Panc1 (cell line): ENCODE measurements at regions not wholly inside any gene's neighbourhood (a gene's known extent, or its start where the extent isn't known, plus 50 kb on each side); places are given as distances from the start of the nearest gene placed in this dataset.

Source experiments
- ATAC-seq: fragments of 200-7000 bp; cut with Tn5 transposase; 2 replicates; pipeline ENCODE4 v1.9.1; 2020; ENCODE audit warnings: mild to moderate bottlenecking, moderate library complexity
- BruUV-seq: library from RNA; stranded (reverse); fragments of 400-500 nt; replicated peaks from 2 replicates; lab custom pipeline; 2021; lab: Mats Ljungman, UMichigan
- CTCF ChIA-PET: fragments of 300-600 bp; sonication (Branson Sonifier 250); formaldehyde crosslinking; loops from one replicate; lab custom pipeline; 2022; ENCODE audit warnings: antibody characterized with exemption; lab: Charles Lee
- POLR2A ChIA-PET: fragments of 300-600 bp; sonication (Branson Sonifier 250); formaldehyde crosslinking; loops from one replicate; lab custom pipeline; 2022; ENCODE audit warnings: antibody characterized with exemption; lab: Charles Lee
- DNase-seq: peaks from one replicate; pipeline ENCODE4 v3.0.0-alpha.2; 2010; ENCODE audit warnings: low read depth, low spot score
- H3K27ac ChIP-seq: 2 replicates; pipeline ENCODE4 v1.5.1; 2011; ENCODE audit warnings: mild to moderate bottlenecking, low read length, inconsistent platforms
- H3K27me3 ChIP-seq: fragments of 200-500 bp; sonication (Bioruptor generic); 2 replicates; pipeline ENCODE4 v1.6.0; 2014; ENCODE audit warnings: low read length, inconsistent platforms; ENCODE audit not compliant: control insufficient read depth, insufficient read depth
- H3K36me3 ChIP-seq: fragments of 200-500 bp; sonication (Bioruptor generic); 2 replicates; pipeline ENCODE4 v1.5.1; 2014; ENCODE audit warnings: inconsistent platforms, mild to moderate bottlenecking, low read length, moderate library complexity; ENCODE audit not compliant: control insufficient read depth, insufficient read depth
- H3K4me1 ChIP-seq: 2 replicates; pipeline ENCODE4 v1.5.1; 2011; ENCODE audit warnings: inconsistent platforms, mild to moderate bottlenecking, low read length, moderate library complexity; ENCODE audit not compliant: control insufficient read depth, insufficient read depth
- H3K4me3 ChIP-seq, 2 experiments: 2 replicates each; pipeline ENCODE4 v1.5.1; 2011 to 2012; ENCODE audit warnings: low read depth in 2 of 2, low read length in 2 of 2, mild to moderate bottlenecking in 2 of 2, inconsistent platforms in 1 of 2, moderate library complexity in 1 of 2
- H3K9me3 ChIP-seq: fragments of 200-500 bp; sonication (Bioruptor generic); 2 replicates; pipeline ENCODE4 v1.5.1; 2014; ENCODE audit warnings: low read depth, mild to moderate bottlenecking, inconsistent platforms, low read length, moderate library complexity; ENCODE audit not compliant: control insufficient read depth, insufficient read depth
- CTCF ChIP-seq: fragments of 450-650 bp; IDR thresholded peaks from 2 replicates; pipeline ENCODE4 v1.5.1; 2017; ENCODE audit warnings: mild to moderate bottlenecking
- POLR2AphosphoS5 ChIP-seq: IDR thresholded peaks from 2 replicates; pipeline ENCODE4 v1.6.1; 2012; ENCODE audit warnings: mild to moderate bottlenecking, low read depth, low read length, moderate library complexity
- REST ChIP-seq, 2 experiments: IDR thresholded peaks; 2 replicates each; pipeline ENCODE4 v1.6.1; 2011 to 2012; ENCODE audit warnings: low read depth in 2 of 2, control low read depth in 1 of 2, low read length in 1 of 2, mild to moderate bottlenecking in 1 of 2, moderate library complexity in 1 of 2; ENCODE audit not compliant: insufficient read depth in 1 of 2
- SIN3A ChIP-seq: IDR thresholded peaks from 2 replicates; pipeline ENCODE4 v1.6.1; 2012; ENCODE audit warnings: low read depth, mild to moderate bottlenecking, low read length, moderate library complexity, borderline replicate concordance; ENCODE audit not compliant: insufficient read depth
- TCF7L2 ChIP-seq: IDR thresholded peaks from 2 replicates; pipeline ENCODE4 v1.6.1; 2011; ENCODE audit warnings: mild to moderate bottlenecking, low read depth, low read length, inconsistent platforms
- in situ Hi-C: cut with HindIII; loops from 2 replicates; pipeline ENCODE4 v1.10.0; 2016; ENCODE audit warnings: low sequenced_read_pairs, low pct_unique_long_range_greater_than_20kb
- intact Hi-C: fragments of 100-400 bp; cut with micrococcal nuclease; formaldehyde crosslinking; loops from one replicate; pipeline ENCODE4 v1.10.0; 2022; ENCODE audit not compliant: unreplicated experiment

- ChIA-PET POLR2A (interaction anchor here (0.6 kb wide), 1 partner anchor 9 kb away, joined by 3 read pairs; no protein-coding TSS in a partner anchor), CTCF (no interaction called here)
- BruUV-seq, result no TSS peak
- no peaks in the 10 kb centered on the region for H3K36me3 ChIP-seq
- no peaks in the 10 kb centered on the region for H3K4me1 ChIP-seq
- in situ Hi-C loops (no loop called here), intact Hi-C loops (no loop called here)
- no peak for DNase-seq
- peaks cover 16% of the 10 kb centered on the region for H3K27me3 ChIP-seq
- no peak overlapping the region for H3K4me3 ChIP-seq
- no peaks in the 10 kb centered on the region for H3K9me3 ChIP-seq
- TF ChIP-seq REST (IDR thresholded peaks at IDR 0.05; ENCODE audit: insufficient read depth in 1 of 2, low read depth in 2 of 2, low read length in 1 of 2) (no peak), POLR2AphosphoS5 (no peak), CTCF (no peak), TCF7L2 (no peak), SIN3A (no peak)
- no peak for ATAC-seq
- H3K27ac ChIP-seq, result no peak overlapping the region
Observed at GRCh38 chr2:239564587-239564986, 163.8 kb upstream of the HDAC4 start.

- DNase-seq (no peak), ATAC-seq (no peak)
- TF ChIP-seq CTCF (no peak), SIN3A (no peak), POLR2AphosphoS5 (no peak), TCF7L2 (no peak), REST (IDR thresholded peaks at IDR 0.05; ENCODE audit: insufficient read depth in 1 of 2, low read depth in 2 of 2, low read length in 1 of 2) (no peak)
- intact Hi-C loops, result no loop called here
- POLR2A ChIA-PET, result no interaction called here
- CTCF ChIA-PET, result no interaction called here
- no TSS peak for BruUV-seq
- Histone ChIP-seq H3K4me3 (no peak overlapping the region), H3K9me3 (no peaks in the 10 kb centered on the region), H3K36me3 (no peaks in the 10 kb centered on the region), H3K27ac (no peak overlapping the region), H3K27me3 (peaks cover 13% of the 10 kb centered on the region), H3K4me1 (no peaks in the 10 kb centered on the region)
- in situ Hi-C loops, result no loop called here
Observed at GRCh38 chr2:239563561-239563960, 162.7 kb upstream of the HDAC4 start.
